Cortex of kidney (tissue), 1 donor: ENCODE measurements at regions not wholly inside any gene's neighbourhood (a gene's known extent, or its start where the extent isn't known, plus 50 kb on each side); places are given as distances from the start of the nearest gene placed in this dataset.

Source experiments
- DNase-seq: peaks from one replicate; lab custom pipeline; 2025; lab: John Stamatoyannopoulos, UW

DNA sequence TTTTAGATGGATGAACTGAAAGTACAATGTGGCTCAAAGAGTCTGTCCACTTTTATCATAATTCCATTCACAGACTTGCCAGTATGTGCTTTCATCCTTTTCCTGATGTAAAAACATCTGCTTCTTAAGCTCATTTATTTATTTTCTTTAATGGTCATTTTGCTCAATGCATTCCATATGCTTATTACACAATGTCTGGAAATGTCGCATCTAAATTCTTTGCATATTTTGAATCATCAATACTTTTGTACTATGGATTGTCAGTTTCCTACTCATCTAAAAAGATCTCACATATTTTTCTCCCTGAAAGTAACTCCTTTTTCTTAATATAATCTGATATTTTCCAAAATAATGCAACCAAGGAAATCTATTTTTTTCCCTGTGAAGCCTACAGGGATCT is 1315.8 kb downstream of the EFNB2 start:
- no peak for DNase-seq

- no peak for DNase-seq
Measured at GRCh38 chr13:105213512-105213911, 1322.0 kb downstream of the EFNB2 start.

DNA sequence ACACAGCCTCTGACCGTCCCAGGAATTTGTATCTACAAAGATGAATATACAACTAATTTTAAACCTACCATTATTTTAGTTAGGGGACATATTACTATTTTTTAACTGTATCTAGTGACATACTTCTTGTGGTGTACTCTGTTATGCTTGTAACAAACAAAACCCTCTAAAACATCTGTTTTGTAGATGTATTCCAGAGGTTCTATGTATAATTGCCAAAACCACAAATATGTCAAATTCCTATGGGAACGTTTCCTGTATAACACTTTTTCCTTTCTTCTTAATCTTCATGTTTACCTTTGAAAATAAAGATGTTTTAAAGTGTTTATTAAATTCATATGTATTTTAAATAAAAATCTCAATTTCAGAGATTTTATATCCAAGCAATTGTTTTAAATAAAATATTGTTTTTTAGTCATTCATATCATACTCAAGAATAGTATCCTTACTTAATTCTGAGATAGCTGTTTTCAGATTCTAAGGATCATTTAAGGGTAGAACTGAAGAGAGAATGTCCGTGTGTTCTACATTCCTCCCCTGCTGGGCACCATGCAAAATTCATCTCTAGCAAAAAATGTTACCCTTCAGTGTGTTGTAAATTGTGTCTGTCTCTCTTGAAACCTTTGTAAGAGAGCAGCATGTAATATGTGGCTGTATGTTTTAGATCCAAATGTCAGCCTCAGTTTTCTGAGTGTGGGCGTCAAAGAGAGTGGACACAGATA is 1327.7 kb downstream of the EFNB2 start:
- no peak for DNase-seq

- no peak for DNase-seq
Measured at GRCh38 chr13:105202354-105202753, 1333.1 kb downstream of the EFNB2 start.

DNA sequence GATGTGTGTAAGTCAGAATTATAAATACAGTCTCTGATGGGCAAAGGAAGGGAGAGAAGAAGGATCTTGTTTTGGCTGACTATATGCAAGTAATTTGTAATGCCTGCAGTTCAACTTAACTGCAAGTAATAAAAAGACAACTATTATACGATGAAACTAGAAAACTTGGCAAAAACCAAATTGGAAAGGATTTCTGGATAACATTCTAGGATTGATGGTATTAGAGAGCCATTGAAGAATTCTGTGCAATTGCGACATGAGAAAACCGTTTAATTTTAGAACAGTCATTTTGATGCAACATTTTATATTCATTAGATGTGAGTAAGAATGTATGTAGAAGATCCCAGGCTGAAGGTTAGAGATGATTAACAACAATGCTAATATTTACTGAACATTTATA is 1334.1 kb downstream of the EFNB2 start:
- no peak for DNase-seq

DNA sequence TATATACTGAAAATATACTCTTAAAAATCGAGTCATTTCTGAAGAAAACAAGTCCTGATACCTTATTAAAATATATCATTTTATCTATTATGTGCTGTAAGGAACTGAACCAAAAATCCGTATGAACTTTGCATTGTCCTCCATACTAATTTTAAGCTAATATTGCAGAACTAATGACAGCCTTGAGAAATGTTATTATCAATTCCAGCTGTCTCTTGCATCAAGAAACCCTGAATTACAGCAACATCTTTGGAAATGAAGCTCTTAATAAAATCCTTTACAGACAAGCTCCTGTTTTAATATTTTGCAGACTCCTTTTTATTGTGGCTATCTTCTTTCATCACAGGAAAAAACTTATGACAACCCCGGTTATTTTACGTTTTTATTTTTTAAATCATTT is 1335.3 kb downstream of the EFNB2 start:
- no peak for DNase-seq

DNA sequence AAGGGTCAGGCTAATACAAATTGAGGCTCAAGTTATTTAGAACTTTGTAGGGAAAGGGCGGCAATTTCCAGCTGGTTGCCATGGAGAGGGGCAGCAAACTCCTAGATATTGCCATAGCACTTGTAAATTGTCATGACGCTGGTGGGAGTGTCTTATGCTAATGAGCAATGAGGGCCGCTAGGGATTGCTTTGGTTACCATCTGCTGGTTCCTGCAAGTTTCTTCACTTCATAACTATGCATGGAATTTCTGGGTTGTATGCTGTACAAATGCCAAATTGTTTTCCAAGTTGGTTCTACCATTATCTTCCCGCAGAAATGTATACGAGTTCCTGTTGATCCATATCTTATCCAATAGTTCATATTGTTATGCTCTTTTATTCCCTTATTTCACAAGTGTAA is 1339.4 kb downstream of the EFNB2 start:
- DNase-seq, result no peak

- no peak for DNase-seq
Measured at GRCh38 chr13:105193026-105193425, 1342.4 kb downstream of the EFNB2 start.

DNA sequence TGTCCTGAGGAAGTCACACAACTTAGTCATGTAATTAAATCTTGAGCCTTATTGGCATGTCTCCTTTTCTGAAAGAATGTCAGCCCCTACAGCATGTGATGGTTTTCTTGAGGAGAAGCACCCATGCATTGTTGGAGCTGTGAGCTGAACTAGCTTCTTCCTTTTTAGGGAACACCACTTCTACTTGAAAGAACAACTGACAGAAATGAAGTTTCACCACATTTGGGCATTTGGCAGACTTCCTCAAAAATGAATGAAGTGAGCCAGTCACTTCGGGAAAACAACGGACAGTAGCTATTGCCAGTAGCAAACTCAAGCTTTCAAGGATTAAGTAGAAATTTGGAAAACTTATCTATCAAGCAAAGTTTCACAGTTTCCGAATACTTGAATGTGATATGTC is 1351.3 kb downstream of the EFNB2 start:
- DNase-seq, result no peak

GRCh38 chr13:105177265-105177900 is 1358.1 kb downstream of the EFNB2 start:
- DNase-seq, result no peak

GRCh38 chr13:105170438-105170837 is 1365.0 kb downstream of the EFNB2 start:
- no peak for DNase-seq

DNA sequence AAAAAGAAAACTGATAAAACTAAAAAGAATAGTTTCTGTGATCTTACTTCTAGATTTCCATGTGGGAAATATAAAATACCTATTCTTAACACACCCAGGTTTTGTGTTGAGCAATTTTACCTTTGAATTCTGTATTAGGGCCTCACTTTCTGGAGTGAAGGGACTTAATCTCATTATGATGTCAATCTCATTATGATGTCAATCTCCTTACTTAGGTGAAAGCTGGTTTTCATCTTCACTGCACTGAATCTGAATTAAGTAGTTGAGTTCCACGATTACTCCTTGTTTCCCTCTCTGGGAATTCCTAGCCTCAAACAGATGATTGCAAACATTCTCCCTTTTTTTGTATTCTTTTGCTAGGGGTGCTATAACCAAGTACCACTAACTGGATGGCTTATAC is 1367.2 kb downstream of the EFNB2 start:
- DNase-seq, result no peak

DNA sequence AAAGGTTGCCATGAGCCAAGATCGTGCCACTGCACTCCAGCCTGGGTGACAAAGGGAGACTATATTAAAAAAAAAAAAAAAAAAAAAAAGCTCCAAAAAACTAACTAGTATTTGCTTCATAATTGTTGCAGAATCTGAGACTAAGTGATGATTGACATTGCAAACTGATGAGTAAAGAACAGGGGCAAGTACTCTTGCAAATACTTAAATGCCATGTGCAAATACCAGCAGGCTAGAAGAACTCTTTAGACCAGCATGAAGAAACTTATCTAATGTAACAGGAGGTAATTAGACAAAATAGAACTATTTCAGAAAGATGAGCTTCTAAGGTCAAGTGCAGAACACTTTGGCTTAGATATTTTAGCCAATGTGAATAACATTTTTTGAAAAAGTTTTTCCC is 1368.1 kb downstream of the EFNB2 start:
- no peak for DNase-seq

- no peak for DNase-seq
Measured at GRCh38 chr13:105165449-105166125, 1369.9 kb downstream of the EFNB2 start.

DNA sequence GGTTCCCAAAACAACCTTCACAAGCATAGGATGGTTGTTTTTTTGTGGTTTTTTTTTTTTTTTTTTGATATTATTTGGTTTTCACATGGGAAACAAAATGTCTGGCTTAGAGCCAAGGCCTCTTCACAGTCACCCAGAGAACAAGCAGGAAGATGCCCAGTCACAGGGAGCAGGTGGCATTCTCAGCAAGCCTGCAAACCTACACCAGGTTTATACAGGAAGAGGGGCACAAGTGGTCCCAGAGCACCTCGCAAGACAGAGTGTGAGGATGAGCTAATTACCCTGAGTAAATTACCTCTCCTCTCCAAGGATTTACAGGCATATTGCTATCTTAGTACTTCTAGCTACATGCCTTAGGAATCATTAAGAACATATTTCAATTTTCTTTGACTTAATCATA is 1375.6 kb downstream of the EFNB2 start:
- no peak for DNase-seq

GRCh38 chr13:105153611-105154010 is 1381.9 kb downstream of the EFNB2 start:
- DNase-seq, result no peak

DNA sequence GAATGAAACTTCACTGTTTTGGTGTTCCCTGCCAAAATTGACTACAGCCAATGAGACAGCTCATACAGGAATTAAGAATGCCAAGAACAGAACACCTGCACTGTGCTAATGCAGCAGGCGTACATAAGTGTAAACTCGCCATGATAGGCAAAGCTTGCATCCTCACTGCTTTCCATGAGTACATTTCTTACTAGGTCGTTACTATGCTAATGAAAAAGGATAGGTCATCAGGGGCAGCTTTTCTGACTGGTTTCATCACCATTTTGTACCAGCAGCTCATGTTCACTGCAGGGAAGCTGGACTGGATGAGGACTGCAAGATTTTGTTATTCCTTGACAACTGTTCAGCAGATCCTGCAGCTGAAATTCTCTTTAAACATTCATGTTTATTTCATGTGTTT is 1383.8 kb downstream of the EFNB2 start:
- DNase-seq, result no peak

- DNase-seq, result no peak
Measured at GRCh38 chr13:105147461-105147860, 1388.0 kb downstream of the EFNB2 start.

GRCh38 chr13:105144936-105145335 is 1390.5 kb downstream of the EFNB2 start:
- DNase-seq, result no peak

DNA sequence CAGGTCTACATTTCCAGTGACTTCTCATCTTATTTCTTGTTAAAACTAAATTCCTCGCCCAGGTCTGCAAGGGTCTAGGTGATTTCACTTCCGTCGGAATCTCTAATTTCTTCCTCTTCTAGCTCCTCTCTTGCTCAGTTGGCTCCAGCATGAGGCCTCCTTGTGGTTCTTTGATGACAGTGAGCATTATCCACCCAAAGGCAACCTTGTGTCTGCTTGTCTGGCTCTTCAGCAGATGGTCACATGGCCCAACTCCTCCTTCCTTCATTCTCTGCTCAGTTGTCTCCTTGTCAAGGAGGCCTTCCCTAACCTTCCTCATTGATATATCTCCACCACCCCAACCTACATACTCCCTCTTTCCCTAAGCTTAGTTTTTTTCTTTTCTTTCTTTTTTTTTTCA is 1391.4 kb downstream of the EFNB2 start:
- DNase-seq, result no peak

- no peak for DNase-seq
Measured at GRCh38 chr13:105142556-105142955, 1392.9 kb downstream of the EFNB2 start.

DNA sequence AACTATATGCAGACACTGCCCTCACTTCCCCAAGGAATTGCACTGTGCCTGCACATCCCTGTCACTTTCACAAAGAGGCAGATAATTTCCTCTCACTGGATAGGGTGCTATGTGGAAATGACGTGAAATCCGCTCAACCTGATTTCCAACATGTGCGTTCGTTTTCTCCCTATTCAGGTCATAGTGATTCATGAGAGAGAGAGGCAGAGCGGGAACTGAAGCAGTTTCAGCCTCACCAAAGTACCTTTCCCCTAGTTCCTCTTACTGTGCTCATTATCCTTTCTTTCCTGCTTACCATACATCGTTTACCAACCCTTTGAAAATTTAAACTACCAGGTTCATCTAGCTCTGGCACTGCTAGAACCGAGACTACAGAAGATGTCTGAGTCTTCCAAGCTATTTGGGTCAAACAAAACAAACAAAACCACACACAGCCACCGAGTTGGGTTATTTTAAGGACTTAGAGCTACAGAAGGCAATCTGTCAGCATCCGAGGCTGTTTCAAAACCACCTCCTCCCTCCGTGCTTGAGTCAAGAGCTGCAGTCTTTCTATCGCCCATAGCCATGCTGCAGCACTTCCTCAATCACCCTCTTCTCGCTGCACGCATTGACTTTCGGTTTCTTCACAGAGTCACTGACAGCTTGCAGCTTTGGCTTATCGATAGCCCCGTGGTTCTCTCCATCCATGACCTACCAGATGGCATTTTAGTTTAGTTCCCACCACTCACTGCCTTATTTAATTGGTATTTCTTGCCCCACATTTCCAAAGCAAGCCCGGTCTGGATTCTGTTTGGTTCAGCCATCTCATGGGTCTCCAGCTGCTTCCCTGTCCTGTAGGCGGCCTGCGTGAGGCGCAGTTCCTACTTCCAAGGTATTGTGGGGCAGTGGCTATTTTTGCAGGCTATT is 1395.8 kb downstream of the EFNB2 start:
- no peak for DNase-seq
